SU-DHL-6 (cell line): ENCODE measurements at regions not wholly inside any gene's neighbourhood (a gene's known extent, or its start where the extent isn't known, plus 50 kb on each side); places are given as distances from the start of the nearest gene placed in this dataset.

Experiments used
- CTCF ChIP-seq: fragments of 200-600 bp; sonication (generic); IDR thresholded peaks from one replicate; pipeline ENCODE4 v1.5.1; 2017; ENCODE audit warnings: antibody characterized with exemption, mild to moderate bottlenecking, low read length, moderate library complexity; ENCODE audit not compliant: insufficient read depth, poor library complexity, severe bottlenecking
- EZH2phosphoT487 ChIP-seq: fragments of 200-600 bp; sonication (generic), shearing (Covaris generic); conservative IDR thresholded peaks from 2 replicates; pipeline ENCODE4 v1.6.1; 2018; ENCODE audit warnings: mild to moderate bottlenecking, antibody characterized with exemption, low read length, moderate library complexity, mixed read lengths

- TF ChIP-seq CTCF, result no peak
- no peak for TF ChIP-seq EZH2phosphoT487
These were observed 659.6 kb upstream of the RIOK2 start for GRCh38 chr5:97842687-97843086.
